Panc1 (cell line): ENCODE measurements at regions not wholly inside any gene's neighbourhood (a gene's known extent, or its start where the extent isn't known, plus 50 kb on each side); places are given as distances from the start of the nearest gene placed in this dataset.

Experiments
- ATAC-seq: fragments of 200-7000 bp; cut with Tn5 transposase; 2 replicates; pipeline ENCODE4 v1.9.1; 2020; ENCODE audit warnings: mild to moderate bottlenecking, moderate library complexity
- BruUV-seq: library from RNA; stranded (reverse); fragments of 400-500 nt; replicated peaks from 2 replicates; lab custom pipeline; 2021; lab: Mats Ljungman, UMichigan
- CTCF ChIA-PET: fragments of 300-600 bp; sonication (Branson Sonifier 250); formaldehyde crosslinking; loops from one replicate; lab custom pipeline; 2022; ENCODE audit warnings: antibody characterized with exemption; lab: Charles Lee
- POLR2A ChIA-PET: fragments of 300-600 bp; sonication (Branson Sonifier 250); formaldehyde crosslinking; loops from one replicate; lab custom pipeline; 2022; ENCODE audit warnings: antibody characterized with exemption; lab: Charles Lee
- DNase-seq: peaks from one replicate; pipeline ENCODE4 v3.0.0-alpha.2; 2010; ENCODE audit warnings: low read depth, low spot score
- H3K27ac ChIP-seq: 2 replicates; pipeline ENCODE4 v1.5.1; 2011; ENCODE audit warnings: mild to moderate bottlenecking, low read length, inconsistent platforms
- H3K27me3 ChIP-seq: fragments of 200-500 bp; sonication (Bioruptor generic); 2 replicates; pipeline ENCODE4 v1.6.0; 2014; ENCODE audit warnings: low read length, inconsistent platforms; ENCODE audit not compliant: control insufficient read depth, insufficient read depth
- H3K36me3 ChIP-seq: fragments of 200-500 bp; sonication (Bioruptor generic); 2 replicates; pipeline ENCODE4 v1.5.1; 2014; ENCODE audit warnings: inconsistent platforms, mild to moderate bottlenecking, low read length, moderate library complexity; ENCODE audit not compliant: control insufficient read depth, insufficient read depth
- H3K4me1 ChIP-seq: 2 replicates; pipeline ENCODE4 v1.5.1; 2011; ENCODE audit warnings: inconsistent platforms, mild to moderate bottlenecking, low read length, moderate library complexity; ENCODE audit not compliant: control insufficient read depth, insufficient read depth
- H3K4me3 ChIP-seq, 2 experiments: 2 replicates each; pipeline ENCODE4 v1.5.1; 2011 to 2012; ENCODE audit warnings: low read depth in 2 of 2, low read length in 2 of 2, mild to moderate bottlenecking in 2 of 2, inconsistent platforms in 1 of 2, moderate library complexity in 1 of 2
- H3K9me3 ChIP-seq: fragments of 200-500 bp; sonication (Bioruptor generic); 2 replicates; pipeline ENCODE4 v1.5.1; 2014; ENCODE audit warnings: low read depth, mild to moderate bottlenecking, inconsistent platforms, low read length, moderate library complexity; ENCODE audit not compliant: control insufficient read depth, insufficient read depth
- CTCF ChIP-seq: fragments of 450-650 bp; IDR thresholded peaks from 2 replicates; pipeline ENCODE4 v1.5.1; 2017; ENCODE audit warnings: mild to moderate bottlenecking
- POLR2AphosphoS5 ChIP-seq: IDR thresholded peaks from 2 replicates; pipeline ENCODE4 v1.6.1; 2012; ENCODE audit warnings: mild to moderate bottlenecking, low read depth, low read length, moderate library complexity
- REST ChIP-seq, 2 experiments: IDR thresholded peaks; 2 replicates each; pipeline ENCODE4 v1.6.1; 2011 to 2012; ENCODE audit warnings: low read depth in 2 of 2, control low read depth in 1 of 2, low read length in 1 of 2, mild to moderate bottlenecking in 1 of 2, moderate library complexity in 1 of 2; ENCODE audit not compliant: insufficient read depth in 1 of 2
- SIN3A ChIP-seq: IDR thresholded peaks from 2 replicates; pipeline ENCODE4 v1.6.1; 2012; ENCODE audit warnings: low read depth, mild to moderate bottlenecking, low read length, moderate library complexity, borderline replicate concordance; ENCODE audit not compliant: insufficient read depth
- TCF7L2 ChIP-seq: IDR thresholded peaks from 2 replicates; pipeline ENCODE4 v1.6.1; 2011; ENCODE audit warnings: mild to moderate bottlenecking, low read depth, low read length, inconsistent platforms
- in situ Hi-C: cut with HindIII; loops from 2 replicates; pipeline ENCODE4 v1.10.0; 2016; ENCODE audit warnings: low sequenced_read_pairs, low pct_unique_long_range_greater_than_20kb
- intact Hi-C: fragments of 100-400 bp; cut with micrococcal nuclease; formaldehyde crosslinking; loops from one replicate; pipeline ENCODE4 v1.10.0; 2022; ENCODE audit not compliant: unreplicated experiment

GRCh38 chr18:53780666-53781065 lies 443.8 kb downstream of the MBD2 start:
- no peak for TF ChIP-seq SIN3A
- TF ChIP-seq CTCF: no peak
- in situ Hi-C loops (no loop called here), intact Hi-C loops (no loop called here)
- DNase-seq: no peak
- no peak overlapping the region for H3K4me3 ChIP-seq
- no peak for ATAC-seq
- BruUV-seq: no TSS peak
- H3K9me3 ChIP-seq: no peaks in the 10 kb centered on the region
- no peaks in the 10 kb centered on the region for H3K4me1 ChIP-seq
- ChIA-PET CTCF (no interaction called here), POLR2A (no interaction called here)
- no peaks in the 10 kb centered on the region for H3K27me3 ChIP-seq
- H3K36me3 ChIP-seq: no peaks in the 10 kb centered on the region
- no peak overlapping the region for H3K27ac ChIP-seq

GRCh38 chr18:53772293-53772692 lies 452.2 kb downstream of the MBD2 start:
- CTCF ChIA-PET: no interaction called here
- no peak overlapping the region for H3K4me3 ChIP-seq
- no peak for ATAC-seq

GRCh38 chr18:53771664-53772063 lies 452.8 kb downstream of the MBD2 start:
- ChIA-PET CTCF (no interaction called here), POLR2A (no interaction called here)
- ATAC-seq: no peak
- no TSS peak for BruUV-seq
- Histone ChIP-seq H3K4me1 (no peaks in the 10 kb centered on the region), H3K27ac (no peak overlapping the region), H3K9me3 (no peaks in the 10 kb centered on the region), H3K36me3 (no peaks in the 10 kb centered on the region), H3K4me3 (no peak overlapping the region), H3K27me3 (no peaks in the 10 kb centered on the region)
- TF ChIP-seq REST (IDR thresholded peaks at IDR 0.05; ENCODE audit: insufficient read depth in 1 of 2, low read depth in 2 of 2, low read length in 1 of 2): no peak
- TF ChIP-seq POLR2AphosphoS5: no peak
- TF ChIP-seq CTCF: no peak
- TF ChIP-seq TCF7L2: no peak
- TF ChIP-seq SIN3A: no peak
- intact Hi-C loops: no loop called here
- in situ Hi-C loops: no loop called here
- DNase-seq: no peak

More at GRCh38 chr18:53772293-53772692, 452.2 kb downstream of the MBD2 start:
- H3K4me1 ChIP-seq: no peaks in the 10 kb centered on the region
- in situ Hi-C loops: no loop called here
- no TSS peak for BruUV-seq
- H3K27ac ChIP-seq: no peak overlapping the region
- no peaks in the 10 kb centered on the region for H3K27me3 ChIP-seq
- POLR2A ChIA-PET: no interaction called here
- TF ChIP-seq TCF7L2 (no peak), SIN3A (no peak)
- intact Hi-C loops: no loop called here
- no peaks in the 10 kb centered on the region for H3K9me3 ChIP-seq
- DNase-seq: no peak
- H3K36me3 ChIP-seq: no peaks in the 10 kb centered on the region
